K562 (cell line): ENCODE measurements at regions not wholly inside any gene's neighbourhood (a gene's known extent, or its start where the extent isn't known, plus 50 kb on each side); places are given as distances from the start of the nearest gene placed in this dataset.

Experiments used
- BACH1 ChIP-seq: fragments of 200-800 bp; sonication (Bioruptor generic); IDR thresholded peaks from 2 replicates; pipeline ENCODE4 v1.6.1; 2016; ENCODE audit warnings: missing genetic modification characterization, missing compliant biosample characterization
- BHLHE40 ChIP-seq: IDR thresholded peaks from 2 replicates; pipeline ENCODE4 v1.6.1; 2011; ENCODE audit warnings: low read length, improper control_type of control experiment
- BMI1 ChIP-seq: fragments of 150-350 bp; IDR thresholded peaks from 2 replicates; pipeline ENCODE4 v1.6.1; 2014; ENCODE audit warnings: low read length
- EWSR1 ChIP-seq: fragments of 450-650 bp; IDR thresholded peaks from 2 replicates; pipeline ENCODE4 v1.6.1; 2018; ENCODE audit warnings: borderline replicate concordance, mild to moderate bottlenecking, low read depth, moderate library complexity; ENCODE audit not compliant: partially characterized antibody
- KDM2B ChIP-seq: fragments of 250-450 bp; sonication (Bioruptor Pico); IDR thresholded peaks from 2 replicates; pipeline ENCODE4 v1.8.0; 2021; ENCODE audit warnings: mild to moderate bottlenecking, moderate library complexity
- MTF1 ChIP-seq: fragments of 250-450 bp; sonication (Bioruptor Pico); IDR thresholded peaks from 2 replicates; pipeline ENCODE4 v1.9.0; 2021; ENCODE audit warnings: moderate library complexity, mild to moderate bottlenecking, inconsistent platforms, borderline replicate concordance
- NCOA6 ChIP-seq: fragments of 450-650 bp; IDR thresholded peaks from 2 replicates; pipeline ENCODE4 v1.6.1; 2017; ENCODE audit warnings: mild to moderate bottlenecking
- NEUROD1 ChIP-seq: fragments of 150-350 bp; IDR thresholded peaks from 2 replicates; pipeline ENCODE4 v1.6.1; 2014; ENCODE audit warnings: borderline replicate concordance, low read length, low read depth; ENCODE audit not compliant: partially characterized antibody
- PCBP2 ChIP-seq: fragments of 200-400 bp; formaldehyde crosslinking; IDR thresholded peaks from 2 replicates; pipeline ENCODE4 v1.6.1; 2018; ENCODE audit warnings: low read length, low read depth, mild to moderate bottlenecking, moderate library complexity; ENCODE audit not compliant: poor library complexity, severe bottlenecking
- PURB ChIP-seq: sonication (generic); formaldehyde crosslinking; IDR thresholded peaks from 2 replicates; pipeline ENCODE4 v1.9.0; 2021; ENCODE audit warnings: low read depth, mild to moderate bottlenecking, missing genetic modification reagents
- RAD21 ChIP-seq, 2 experiments: fragments of 250-450 bp in 1 of 2; fragments of 450-650 bp in 1 of 2; sonication (Bioruptor Pico) in 1 of 2; formaldehyde crosslinking in 1 of 2; IDR thresholded peaks in 1 of 2; conservative IDR thresholded peaks in 1 of 2; 2 replicates each; pipeline versions ENCODE4 v1.4.0 to v1.8.0; 2020 to 2022; ENCODE audit warnings: mild to moderate bottlenecking in 2 of 2, moderate library complexity in 1 of 2
- SMAD2 ChIP-seq: fragments of 150-350 bp; IDR thresholded peaks from 2 replicates; pipeline ENCODE4 v1.6.1; 2014; ENCODE audit warnings: low read depth, mild to moderate bottlenecking, low read length
- TAF1 ChIP-seq: IDR thresholded peaks from 2 replicates; pipeline ENCODE4 v1.6.1; 2011; ENCODE audit warnings: mild to moderate bottlenecking, low read length, moderate library complexity; ENCODE audit not compliant: insufficient read depth, control insufficient read depth, severe bottlenecking; ENCODE audit errors: extremely low read depth
- U2AF1 ChIP-seq: fragments of 200-400 bp; formaldehyde crosslinking; optimal IDR thresholded peaks from 2 replicates; pipeline ENCODE3; 2017; ENCODE audit warnings: mild to moderate bottlenecking, low read depth, low read length, moderate library complexity
- ZBTB7A ChIP-seq: IDR thresholded peaks from 2 replicates; pipeline ENCODE4 v1.6.1; 2011; ENCODE audit warnings: low read depth, mild to moderate bottlenecking, low read length, moderate library complexity, borderline replicate concordance; ENCODE audit not compliant: control insufficient read depth
- ZNF561 ChIP-seq: fragments of 450-650 bp; formaldehyde crosslinking; conservative IDR thresholded peaks from 2 replicates; pipeline ENCODE4 v1.4.0; 2020; ENCODE audit warnings: mild to moderate bottlenecking, moderate library complexity
- TF ChIP-seq, protein P1 (sequence below): IDR thresholded peaks from 2 replicates; pipeline ENCODE4 v1.6.1; 2011; ENCODE audit warnings: borderline replicate concordance, low read depth, mild to moderate bottlenecking, moderate library complexity, low read length; ENCODE audit not compliant: insufficient read depth, poor library complexity, severe bottlenecking
- TF ChIP-seq, protein P2 (sequence below): sonication (generic); formaldehyde crosslinking; IDR thresholded peaks from 2 replicates; pipeline ENCODE4 v1.9.0; 2022; ENCODE audit warnings: mild to moderate bottlenecking, missing genetic modification reagents
- TF ChIP-seq, protein P3 (sequence below): fragments of 450-650 bp; IDR thresholded peaks from 2 replicates; pipeline ENCODE4 v1.6.1; 2017; ENCODE audit warnings: antibody characterized with exemption
- TF ChIP-seq, protein P4 (sequence below): fragments of 450-650 bp; formaldehyde crosslinking; IDR thresholded peaks from 2 replicates; pipeline ENCODE4 v1.4.0; 2020; ENCODE audit warnings: mild to moderate bottlenecking, moderate library complexity

DNA sequence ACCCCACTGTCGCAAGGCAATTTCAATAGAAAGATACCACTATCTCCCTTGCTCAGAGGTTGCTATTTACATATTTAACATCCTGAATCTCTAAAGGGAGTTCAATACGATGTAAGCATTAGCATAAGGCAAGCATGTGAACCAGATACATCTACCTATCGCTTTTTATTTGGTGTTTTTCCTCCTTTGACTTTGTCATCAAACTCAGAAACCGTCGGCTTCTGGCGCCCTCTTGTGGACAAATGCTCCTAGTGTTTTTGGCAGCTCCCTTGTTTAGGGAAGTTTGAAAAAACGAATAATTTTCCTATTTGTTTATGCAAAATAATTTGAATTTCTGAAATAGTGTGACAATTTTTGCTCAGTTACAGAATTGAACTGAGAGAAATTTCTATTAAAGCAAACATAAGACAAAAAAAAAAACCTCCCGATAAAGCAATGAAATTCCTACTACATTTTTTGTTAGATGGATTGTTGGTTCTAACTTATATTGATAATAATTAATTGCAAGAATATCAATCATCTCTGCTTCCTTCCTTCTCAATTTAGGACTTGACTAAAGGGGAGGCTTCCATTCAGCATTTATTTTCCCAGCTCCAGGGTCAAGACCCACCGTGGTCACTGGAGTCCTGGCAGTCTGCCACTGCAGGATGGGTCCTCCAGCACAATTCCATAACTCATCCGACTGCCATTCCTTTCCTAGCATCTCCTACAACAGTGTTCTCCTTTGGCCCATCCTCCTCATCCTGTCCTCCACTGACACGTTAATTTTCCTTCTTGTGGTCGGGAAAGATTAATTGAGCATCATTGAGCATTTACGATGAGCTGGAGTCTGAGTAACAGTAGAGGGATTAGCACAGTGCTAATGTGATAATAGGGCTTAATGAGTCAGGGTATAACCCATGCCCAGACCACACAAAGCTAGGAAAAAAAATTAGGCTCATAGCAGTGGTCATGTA, 131.8 kb upstream of the CHD1 start (continued):
- TF ChIP-seq PCBP2 (no peak), NEUROD1 (no peak), KDM2B (no peak), RAD21 (CRISPR knock-in tag; conservative IDR thresholded peaks at IDR 0.05 in 1 of 2, IDR thresholded peaks at IDR 0.05 in 1 of 2) (peak; percentile 76 to 81), ZBTB7A (no peak), BMI1 (no peak), MTF1 (CRISPR knock-in tag) (no peak), SMAD2 (no peak), U2AF1 (no peak), ZNF561 (CRISPR knock-in tag) (no peak), PURB (CRISPR knock-in tag) (no peak), BHLHE40 (no peak), BACH1 (tag) (no peak), NCOA6 (no peak), TAF1 (no peak), EWSR1 (no peak)
- TF ChIP-seq, protein P1, sequence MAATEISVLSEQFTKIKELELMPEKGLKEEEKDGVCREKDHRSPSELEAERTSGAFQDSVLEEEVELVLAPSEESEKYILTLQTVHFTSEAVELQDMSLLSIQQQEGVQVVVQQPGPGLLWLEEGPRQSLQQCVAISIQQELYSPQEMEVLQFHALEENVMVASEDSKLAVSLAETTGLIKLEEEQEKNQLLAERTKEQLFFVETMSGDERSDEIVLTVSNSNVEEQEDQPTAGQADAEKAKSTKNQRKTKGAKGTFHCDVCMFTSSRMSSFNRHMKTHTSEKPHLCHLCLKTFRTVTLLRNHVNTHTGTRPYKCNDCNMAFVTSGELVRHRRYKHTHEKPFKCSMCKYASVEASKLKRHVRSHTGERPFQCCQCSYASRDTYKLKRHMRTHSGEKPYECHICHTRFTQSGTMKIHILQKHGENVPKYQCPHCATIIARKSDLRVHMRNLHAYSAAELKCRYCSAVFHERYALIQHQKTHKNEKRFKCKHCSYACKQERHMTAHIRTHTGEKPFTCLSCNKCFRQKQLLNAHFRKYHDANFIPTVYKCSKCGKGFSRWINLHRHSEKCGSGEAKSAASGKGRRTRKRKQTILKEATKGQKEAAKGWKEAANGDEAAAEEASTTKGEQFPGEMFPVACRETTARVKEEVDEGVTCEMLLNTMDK = no peak
- TF ChIP-seq, protein P2, sequence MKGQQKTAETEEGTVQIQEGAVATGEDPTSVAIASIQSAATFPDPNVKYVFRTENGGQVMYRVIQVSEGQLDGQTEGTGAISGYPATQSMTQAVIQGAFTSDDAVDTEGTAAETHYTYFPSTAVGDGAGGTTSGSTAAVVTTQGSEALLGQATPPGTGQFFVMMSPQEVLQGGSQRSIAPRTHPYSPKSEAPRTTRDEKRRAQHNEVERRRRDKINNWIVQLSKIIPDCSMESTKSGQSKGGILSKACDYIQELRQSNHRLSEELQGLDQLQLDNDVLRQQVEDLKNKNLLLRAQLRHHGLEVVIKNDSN (CRISPR knock-in tag) = no peak
- TF ChIP-seq, protein P3, sequence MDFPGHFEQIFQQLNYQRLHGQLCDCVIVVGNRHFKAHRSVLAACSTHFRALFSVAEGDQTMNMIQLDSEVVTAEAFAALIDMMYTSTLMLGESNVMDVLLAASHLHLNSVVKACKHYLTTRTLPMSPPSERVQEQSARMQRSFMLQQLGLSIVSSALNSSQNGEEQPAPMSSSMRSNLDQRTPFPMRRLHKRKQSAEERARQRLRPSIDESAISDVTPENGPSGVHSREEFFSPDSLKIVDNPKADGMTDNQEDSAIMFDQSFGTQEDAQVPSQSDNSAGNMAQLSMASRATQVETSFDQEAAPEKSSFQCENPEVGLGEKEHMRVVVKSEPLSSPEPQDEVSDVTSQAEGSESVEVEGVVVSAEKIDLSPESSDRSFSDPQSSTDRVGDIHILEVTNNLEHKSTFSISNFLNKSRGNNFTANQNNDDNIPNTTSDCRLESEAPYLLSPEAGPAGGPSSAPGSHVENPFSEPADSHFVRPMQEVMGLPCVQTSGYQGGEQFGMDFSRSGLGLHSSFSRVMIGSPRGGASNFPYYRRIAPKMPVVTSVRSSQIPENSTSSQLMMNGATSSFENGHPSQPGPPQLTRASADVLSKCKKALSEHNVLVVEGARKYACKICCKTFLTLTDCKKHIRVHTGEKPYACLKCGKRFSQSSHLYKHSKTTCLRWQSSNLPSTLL = no peak
- TF ChIP-seq, protein P4, sequence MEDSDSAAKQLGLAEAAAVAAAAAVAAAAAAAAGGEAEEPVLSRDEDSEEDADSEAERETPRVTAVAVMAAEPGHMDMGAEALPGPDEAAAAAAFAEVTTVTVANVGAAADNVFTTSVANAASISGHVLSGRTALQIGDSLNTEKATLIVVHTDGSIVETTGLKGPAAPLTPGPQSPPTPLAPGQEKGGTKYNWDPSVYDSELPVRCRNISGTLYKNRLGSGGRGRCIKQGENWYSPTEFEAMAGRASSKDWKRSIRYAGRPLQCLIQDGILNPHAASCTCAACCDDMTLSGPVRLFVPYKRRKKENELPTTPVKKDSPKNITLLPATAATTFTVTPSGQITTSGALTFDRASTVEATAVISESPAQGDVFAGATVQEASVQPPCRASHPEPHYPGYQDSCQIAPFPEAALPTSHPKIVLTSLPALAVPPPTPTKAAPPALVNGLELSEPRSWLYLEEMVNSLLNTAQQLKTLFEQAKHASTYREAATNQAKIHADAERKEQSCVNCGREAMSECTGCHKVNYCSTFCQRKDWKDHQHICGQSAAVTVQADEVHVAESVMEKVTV = peak; percentile 63; the same call in 1 of the 2 replicates
